ENCODE measurements at regions not wholly inside any gene's neighbourhood (a gene's known extent, or its start where the extent isn't known, plus 50 kb on each side); places are given as distances from the start of the nearest gene placed in this dataset.
"Not testable (repeated sequence)": the region's sequence is repeated elsewhere in the genome, so short reads cannot be mapped to it uniquely, and the experiment has no call there.

DNA sequence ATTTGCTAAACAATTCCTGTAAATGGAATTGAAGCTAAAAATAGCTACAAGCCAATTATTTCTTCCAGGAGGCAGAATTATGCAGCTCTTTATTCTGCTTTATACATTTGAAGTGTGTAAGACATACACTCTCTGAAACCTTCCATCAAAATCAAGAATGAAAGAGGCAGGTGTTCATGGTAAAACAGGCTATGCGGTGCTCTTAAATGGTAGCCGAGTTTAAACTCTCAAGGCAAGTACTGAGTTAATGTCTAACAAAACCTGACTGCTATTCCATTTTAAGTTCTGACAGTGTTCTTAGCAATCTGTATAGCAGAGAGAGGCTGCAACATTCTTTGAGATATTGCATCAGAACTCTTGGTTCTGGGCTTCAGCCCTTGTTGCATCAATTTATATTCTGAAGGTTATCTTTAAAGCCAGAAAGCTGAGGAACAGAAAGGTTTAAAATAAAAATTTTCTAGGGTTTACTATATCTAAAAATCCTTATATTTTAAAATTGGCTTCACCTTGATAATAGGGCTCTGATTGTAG is 248.3 kb upstream of the CCNG1 start:
- DNase-seq = no peak

DNA sequence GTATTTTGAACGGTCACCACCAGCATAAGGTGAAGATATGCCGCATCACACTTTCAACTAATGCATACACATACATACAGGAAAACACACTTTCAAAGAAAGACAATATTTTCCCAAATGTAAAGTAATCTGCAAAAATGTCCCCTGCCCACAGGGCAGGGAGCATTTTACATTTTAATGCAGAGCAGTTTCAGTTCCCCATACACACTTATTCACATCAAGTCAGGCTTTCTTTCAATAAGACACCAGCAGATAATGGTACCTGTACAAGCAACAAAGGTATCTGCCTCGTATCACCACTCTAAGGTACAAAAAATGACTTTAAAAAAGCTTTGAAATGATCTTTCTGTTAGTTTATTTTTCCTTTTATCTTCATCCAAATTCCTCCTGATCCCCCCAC is 247.1 kb upstream of the CCNG1 start:
- DNase-seq = no peak

DNA sequence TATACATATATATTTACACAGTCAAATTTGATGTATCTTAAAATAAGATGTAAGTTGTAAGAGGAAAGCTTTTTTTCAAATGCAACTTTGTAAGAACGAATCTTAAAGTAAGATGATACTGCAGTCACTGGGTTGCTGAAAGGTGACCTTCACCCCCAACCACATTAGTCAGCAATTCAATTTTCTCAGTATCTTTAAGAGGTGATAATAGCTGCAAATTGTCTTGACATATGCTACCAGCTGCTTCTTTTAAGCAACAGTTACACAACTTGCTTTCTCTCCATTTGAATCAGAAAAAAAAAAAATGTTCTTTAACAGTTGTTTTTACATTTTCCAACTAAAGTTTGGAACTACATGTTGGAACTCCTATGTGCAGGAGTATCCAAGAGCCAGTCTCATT is 246.6 kb upstream of the CCNG1 start:
- DNase-seq = no peak

DNA sequence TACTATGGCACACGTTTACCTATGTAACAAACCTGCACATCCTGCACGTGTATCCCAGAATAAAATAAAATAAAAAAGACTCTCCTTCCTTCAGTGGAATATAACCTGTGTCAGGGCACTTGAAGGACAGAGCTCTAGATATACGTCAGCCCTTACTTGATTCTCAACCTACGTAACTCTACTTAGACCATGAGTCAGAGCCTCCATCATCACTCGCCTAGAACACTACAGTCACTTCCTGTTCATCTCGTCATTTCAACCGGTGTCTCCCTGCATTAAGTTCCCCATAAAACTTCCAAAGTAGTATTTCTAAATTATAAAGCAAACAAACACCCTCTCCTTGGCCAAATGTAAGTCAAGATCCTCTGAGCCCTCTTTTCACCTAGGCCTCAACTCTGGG is 243.5 kb upstream of the CCNG1 start:
- DNase-seq = no peak

DNA sequence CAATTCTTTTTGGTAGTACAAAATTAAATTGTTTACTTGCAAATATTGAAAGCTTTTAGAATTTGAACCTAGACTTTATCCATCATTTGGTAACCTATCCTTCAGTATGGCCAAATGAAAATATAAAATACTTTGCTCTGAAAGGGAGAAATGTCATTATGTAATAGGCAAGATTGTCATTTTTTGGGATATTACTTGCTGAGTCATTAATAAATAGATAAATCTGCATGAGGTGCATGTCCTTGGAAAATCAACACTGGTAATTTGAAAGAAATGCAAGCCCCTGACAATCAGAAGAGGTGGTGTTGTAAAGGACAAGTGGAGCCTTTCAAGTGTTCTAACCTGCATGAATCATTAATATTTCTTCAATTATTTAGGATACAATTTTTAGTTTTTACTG is 231.8 kb upstream of the CCNG1 start:
- DNase-seq = no peak

DNA sequence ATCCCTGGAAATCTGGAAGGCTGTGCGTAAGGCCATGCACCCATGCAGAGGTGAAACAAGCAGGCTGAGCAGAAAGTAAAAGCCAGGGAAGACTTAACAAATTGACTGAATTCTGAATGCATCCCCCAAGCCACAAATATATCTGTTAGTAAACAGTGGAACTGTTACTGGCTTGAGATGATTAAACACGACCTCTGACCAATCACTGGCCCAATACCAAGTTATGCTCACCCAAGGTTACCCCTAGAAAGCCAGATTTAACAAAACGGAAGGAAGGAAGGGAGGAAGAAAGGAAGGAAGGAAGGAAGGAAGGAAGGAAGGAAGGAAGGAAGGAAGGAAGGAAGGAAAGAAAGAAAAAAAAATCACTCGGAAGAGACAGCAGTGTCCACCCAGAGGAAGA is 215.8 kb upstream of the CCNG1 start:
- DNase-seq = no peak

DNA sequence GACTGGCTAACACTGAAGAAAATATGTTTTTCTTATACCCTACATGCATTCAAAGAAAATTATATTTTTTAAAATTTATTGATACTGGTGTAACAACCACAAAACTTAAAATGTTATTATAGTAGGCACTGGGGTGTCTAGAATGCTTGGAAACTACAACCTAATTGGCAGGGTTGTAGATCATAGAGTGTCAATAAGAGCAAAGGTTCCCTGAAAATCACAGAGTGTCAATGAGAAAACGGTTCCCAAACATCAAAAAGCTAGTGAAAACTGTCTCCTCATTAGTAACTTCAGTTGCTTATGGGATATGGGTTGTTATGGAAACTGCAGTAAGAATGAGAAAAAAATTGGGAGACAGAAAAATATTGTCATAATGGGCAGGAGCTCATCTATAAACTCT is 214.4 kb upstream of the CCNG1 start:
- DNase-seq = no peak

DNA sequence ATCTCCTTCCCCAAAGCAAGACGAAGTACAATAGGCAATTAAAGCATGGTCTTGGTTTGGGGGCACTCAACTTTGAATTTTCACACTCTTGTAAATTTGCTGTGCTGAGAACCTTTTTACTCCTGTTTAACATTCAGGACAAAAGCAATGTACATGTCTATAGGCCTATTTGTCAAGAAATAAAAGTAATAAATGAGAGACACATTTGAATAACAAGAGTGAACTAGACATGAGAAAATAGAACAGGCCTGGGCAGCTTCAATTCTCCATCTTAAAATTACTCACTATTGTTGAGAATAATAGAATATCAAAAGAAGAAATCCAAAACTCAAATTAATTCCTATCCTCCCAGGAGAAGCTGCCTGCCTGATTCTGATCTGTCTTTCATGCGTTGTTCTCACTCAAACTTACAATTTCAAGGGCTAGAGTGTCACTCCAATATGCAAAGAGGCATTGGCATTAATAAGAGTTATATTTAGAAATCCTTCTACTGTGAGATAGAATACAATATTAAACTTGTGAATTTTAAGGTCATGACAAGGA is 192.9 kb upstream of the CCNG1 start:
- no peak for DNase-seq

DNA sequence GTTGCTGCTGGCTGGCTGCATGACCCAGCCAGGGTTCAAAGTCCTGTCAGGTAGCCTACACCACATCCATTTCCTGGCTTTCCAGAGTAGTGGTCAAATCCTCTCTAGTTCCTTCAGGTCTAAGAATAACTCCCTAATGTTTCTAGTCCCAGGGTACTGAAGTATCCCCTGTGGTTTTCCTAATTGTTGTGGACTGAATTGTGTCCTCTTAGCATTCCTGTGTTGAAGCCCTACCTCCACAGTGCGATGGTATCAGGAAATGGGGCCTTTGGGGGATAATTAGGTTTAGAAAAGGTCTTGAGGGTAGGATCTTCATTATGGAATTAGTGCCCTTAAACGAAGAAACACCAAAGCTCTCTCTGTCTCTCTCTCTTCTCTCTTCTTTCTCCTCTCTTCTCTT is 191.8 kb upstream of the CCNG1 start:
- DNase-seq = no peak

DNA sequence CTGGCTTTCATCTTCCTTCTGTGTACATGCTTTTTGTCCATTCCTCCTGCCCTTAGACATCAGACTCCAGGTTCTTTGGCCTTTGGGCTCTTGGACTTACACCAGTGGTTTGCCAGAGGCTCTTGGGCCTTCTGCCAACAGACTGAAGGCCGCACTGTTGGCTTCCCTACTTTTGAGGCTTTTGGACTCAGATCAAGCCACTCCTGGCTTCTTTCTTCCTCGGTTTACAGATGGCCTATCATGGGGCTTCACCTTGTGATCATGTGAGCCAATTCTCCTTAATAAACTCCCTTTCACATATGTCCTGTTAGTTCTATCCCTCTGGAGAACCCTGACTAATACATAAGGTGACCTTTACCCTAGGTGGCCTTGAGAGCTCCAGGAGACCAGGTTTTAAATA is 189.1 kb upstream of the CCNG1 start:
- DNase-seq = no peak

DNA sequence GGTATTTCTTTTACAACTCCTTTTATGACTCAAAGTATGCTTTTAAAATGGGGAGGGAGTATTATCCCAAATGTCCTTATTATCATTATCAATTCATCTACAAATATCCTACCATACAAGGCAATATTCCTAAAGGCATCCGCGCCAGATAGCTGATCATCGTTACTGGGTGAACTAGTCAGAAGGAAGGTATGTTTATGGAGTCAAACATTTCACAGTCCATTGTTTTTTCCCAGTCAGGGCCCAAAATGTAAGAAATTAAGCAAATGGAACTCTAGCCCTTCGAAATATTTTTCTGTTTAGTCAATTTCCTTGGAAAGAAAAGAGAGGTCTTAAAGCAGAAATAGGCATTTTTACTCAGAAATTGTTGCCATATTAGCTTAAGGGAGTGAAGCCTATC is 188.5 kb upstream of the CCNG1 start:
- DNase-seq = no peak

DNA sequence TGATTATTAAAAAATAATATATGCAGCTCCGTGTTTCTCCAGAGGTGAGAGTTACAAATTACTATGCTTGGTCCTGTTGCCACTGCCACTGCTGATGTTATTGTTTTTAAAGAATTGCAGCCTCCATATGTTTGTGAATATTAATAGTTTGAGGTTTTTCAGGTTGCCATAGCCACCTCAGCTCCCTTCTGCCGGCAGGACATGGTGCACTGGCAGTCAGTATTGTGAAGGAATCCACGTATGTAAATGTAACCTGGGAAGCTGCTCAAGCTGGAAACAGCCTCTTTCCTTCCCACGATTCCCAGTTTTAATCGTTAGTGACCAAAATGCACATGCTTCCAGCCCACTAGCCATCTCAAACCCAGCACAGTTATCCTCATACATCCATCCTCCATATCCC is 184.4 kb upstream of the CCNG1 start:
- no peak for DNase-seq

DNA sequence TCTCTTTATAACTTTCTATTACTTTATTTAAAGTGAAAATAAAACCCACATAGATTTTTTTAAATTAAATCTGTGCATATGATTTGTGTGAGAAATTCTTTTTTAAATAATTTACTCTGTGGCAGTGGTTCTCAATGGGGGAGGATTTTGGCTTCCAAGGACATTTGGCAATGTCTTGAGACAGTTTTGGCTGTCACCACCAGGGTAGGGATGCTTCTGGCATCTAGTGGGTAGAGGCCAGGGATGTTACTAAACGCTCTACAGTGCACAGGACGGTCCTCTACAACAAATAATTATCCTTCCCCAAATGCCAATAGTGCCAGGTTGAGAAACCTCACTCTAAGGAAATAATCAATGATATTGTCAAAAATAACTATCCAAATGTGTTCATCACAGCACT is 177.9 kb upstream of the CCNG1 start:
- no peak for DNase-seq

DNA sequence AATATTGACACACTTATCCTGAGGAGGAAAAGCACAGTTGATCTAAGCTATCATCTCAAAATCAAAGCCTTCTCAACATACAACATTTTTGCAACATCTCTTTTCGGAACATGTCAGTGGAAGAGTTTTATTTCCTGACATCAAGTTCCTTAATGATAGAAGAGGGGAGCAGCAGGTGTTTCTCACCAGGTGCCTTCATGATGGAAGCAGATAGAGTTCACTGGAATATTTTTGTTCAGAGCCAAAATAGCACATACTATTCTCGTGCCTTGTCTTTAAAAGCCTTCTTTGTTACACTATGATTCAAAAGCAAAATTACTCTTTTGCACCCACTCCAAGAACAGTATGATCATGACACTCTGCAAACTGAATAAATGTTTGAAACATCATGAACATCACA is 176.9 kb upstream of the CCNG1 start:
- DNase-seq = no peak

DNA sequence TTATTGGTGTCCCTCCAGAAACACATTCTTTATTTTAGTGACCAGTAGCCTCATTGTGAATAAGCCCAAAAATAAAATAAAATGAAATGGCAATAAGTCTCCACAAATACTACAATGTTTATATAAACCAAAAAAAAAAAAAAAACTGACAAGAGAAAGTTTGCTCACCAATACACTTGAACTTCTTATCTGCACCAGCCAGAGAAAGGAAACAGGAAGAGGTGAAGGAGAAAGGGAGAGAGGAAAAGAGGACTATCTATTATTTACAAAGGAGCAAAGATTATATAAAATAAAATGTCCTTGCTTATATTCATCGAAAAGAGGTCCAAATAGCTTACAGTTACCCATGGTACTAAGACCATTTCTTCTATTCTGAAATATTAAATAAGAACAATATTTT is 176.4 kb upstream of the CCNG1 start:
- DNase-seq = no peak

DNA sequence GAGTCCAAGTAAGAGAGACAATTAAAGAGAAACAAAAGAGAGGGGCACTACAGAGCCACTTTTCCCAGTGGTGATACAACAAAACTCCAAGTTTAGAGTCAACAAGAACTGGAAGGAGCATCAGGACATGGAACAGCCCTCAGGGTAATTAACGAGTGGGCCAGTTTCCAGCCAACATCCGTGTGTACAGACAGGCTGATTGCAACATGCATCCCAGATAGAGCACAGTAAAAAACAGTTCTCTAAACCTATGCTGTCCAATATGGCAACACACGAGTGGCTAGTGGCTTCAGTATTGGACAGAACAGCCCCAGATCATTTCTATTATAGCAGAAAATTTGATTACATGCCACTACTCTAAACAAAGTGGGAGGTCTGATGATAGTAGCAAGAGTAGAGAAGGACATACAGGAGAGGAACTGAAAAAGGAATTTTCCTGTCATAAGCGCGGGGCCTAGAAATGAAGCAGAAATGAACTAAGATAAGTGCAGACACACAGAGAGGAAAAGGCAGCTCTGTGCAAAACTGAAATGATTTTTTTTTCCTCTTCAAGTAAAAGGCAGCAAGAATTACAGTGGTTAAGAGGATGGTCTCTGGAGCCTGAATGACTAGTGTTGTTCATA is 175.6 kb upstream of the CCNG1 start:
- no peak for DNase-seq

DNA sequence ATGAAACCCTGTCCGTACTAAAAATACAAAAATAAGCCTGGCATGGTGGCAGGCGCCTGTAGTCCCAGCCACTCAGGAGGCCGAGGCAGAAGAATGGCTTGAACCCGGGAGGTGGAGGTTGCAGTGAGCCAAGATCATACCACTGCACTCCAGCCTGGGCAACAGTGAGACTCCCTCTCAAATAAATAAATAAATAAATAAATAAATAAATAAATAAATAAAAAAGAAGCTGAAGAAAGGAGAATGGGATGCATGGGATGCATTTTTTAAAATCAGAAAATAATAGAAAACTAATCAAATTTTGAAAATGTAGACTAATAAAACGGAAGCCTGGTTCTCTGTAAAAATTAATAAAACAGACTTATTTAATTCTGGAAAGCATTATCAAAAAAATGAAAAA is 171.1 kb upstream of the CCNG1 start:
- not testable (repeated sequence) for DNase-seq

DNA sequence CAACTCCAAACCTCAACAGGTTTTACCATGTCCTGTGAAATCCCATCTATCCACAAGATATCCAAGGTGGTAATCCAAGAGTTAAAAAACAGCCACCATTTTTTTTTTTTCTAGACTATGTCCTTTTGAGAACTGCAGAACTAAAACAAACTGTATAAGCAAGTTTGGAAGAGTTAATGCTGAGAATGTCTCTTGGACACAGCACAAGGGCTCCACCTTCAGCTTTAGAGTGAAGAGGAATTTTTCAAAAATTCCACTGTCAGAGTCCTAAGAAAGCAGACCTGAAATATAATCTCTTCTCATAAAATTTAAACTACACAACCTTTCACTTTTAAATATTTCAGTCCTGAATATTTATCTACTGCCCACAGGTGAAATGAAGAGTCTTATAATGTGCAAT is 167.8 kb upstream of the CCNG1 start:
- no peak for DNase-seq

DNA sequence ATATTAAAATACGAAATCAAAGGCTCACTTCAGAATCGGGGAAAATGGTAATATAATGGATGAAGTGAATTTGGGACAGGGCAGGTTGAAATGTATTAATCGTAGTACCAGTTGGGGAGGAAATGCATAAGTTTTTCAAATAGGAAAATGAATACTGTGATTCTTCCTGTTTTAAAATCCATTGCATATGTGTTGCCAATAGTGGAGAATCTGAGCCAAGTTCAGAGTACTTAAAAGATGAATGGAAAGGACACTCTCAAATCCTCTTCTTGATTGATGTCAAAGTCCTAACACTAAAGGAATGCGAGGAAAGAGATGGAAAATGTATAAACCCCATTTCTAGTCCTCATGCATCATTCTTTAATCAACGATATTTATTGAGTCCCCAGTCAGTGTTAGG is 160.9 kb upstream of the CCNG1 start:
- no peak for DNase-seq

DNA sequence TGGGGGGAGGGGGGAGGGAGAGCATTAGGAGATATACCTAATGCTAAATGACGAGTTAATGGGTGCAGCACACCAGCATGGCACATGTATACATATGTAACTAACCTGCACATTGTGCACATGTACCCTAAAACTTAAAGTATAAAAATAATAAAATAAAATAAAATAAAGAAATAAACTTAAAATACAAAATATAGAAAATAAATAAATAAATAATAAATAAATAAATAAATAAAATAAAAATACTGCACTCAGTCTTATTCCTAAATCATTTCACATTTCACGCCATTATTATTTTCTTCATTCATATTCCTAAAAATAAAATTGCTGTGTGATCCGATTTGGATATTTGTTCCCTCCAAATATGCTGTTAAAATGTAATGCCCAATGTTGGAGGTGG is 156.5 kb upstream of the CCNG1 start:
- not testable (repeated sequence) for DNase-seq

DNA sequence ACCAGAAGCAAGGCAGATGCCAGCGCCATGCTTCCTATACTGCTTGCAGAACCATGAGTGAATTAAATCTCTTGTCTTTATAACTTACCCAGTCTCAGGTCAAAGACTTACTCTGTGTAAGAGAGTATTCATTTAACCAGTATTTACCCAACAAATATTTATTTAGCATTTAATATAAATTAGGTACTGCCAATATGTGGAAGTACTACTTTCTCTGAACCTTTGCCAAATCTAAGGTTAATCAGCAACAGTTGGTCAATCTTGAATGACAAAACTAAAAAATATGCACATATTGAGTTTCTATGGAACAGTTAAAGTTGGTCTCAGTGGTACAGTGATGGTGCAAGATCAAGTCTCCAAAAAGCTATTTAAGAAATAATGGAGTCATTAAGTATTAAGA is 155.9 kb upstream of the CCNG1 start:
- DNase-seq = no peak

DNA sequence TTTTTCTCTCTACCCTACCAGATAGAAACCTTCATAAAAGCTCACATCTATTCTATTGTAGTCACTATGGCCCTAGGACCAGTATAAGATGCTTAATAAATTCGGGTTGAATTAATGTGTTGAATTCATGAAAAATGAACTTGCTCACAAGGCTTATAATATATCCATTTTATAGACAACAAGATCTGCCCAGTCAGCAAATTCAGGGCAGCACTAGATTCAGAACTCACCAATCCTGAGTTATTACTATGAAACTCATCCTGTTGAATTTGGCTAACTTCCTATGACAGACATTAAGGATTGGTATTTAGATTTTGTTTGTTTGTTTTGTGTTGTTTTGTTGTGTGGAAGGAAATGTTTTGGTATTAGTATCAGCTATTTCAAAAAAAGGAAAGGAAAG is 143.6 kb upstream of the CCNG1 start:
- DNase-seq = no peak

DNA sequence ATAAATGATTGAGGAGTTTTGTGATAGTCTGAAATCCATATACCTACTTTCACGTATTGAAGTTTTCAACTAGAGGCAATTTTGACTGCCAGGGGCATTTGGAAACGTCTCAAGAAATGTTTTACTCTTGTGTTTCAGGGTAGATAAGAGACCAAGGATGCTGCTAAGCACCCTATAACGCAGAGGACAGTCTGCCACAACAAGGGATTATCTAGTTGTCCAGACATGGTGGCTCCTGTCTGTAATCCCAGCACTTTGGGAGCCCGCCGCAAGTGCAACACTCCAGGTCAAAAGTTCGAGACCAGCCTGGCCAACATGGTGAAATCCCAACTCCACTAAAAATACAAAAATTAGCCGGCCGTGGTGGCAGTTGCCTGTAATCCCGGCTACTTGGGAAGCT is 133.7 kb upstream of the CCNG1 start:
- DNase-seq = no peak

DNA sequence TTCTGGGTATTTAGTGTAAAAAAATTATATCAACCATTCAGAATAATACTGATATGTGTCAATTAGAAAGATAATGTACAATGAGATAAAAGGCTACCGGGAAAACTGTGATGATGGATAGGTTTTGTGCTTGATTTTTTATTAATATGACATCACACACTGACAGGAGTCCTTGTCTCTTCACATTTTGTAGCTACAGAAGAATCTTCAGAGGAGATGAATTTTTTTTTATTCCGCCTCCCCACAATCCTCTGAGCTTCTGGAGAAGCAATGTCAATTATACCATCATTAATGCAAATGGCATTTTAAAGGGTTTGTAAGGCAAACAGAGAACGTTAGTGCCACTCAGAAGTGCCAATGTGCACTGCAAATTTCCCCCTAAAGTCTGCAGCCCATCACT is 131.7 kb upstream of the CCNG1 start:
- no peak for DNase-seq

DNA sequence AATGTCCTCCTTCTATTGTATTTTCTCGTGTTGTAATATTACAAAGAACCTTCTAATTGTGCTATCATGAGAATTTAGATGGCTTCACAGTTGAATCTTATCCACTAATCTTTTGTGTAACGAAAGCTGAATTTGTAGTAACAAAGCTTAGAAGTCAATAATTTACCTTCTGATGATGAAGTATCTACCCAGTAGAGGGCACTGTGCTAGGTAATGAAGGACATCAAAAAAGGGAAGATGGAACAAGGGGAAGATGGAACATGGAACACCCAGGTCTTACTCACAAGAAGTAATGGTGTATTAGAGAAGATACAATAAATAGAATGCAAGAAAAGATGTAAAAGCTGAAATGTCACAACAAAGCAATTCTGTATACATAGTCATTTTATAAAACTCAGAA is 131.0 kb upstream of the CCNG1 start:
- no peak for DNase-seq

All from activated T-cell treated with anti-CD3 and anti-CD28 coated beads for 4 hours (primary cell).